ENCODE measurements at regions not wholly inside any gene's neighbourhood (a gene's known extent, or its start where the extent isn't known, plus 50 kb on each side); places are given as distances from the start of the nearest gene placed in this dataset.

GRCh38 chr18:47758000-47758399 lies 172.5 kb downstream of the SMAD2 start:
- no peaks in the 10 kb centered on the region for H3K36me3 ChIP-seq (ENCODE audit: control insufficient read depth, insufficient read depth, low read length)
- no TSS peak for BruUV-seq (replicated peaks)
- H3K4me3 ChIP-seq (ENCODE audit: low read depth in 2 of 2, low read length in 2 of 2) = no peak overlapping the region
- peak; percentile 29; the same call in 1 of the 2 replicates for TF ChIP-seq CTCF (IDR thresholded peaks at IDR 0.05)
- TF ChIP-seq REST (IDR thresholded peaks at IDR 0.05; ENCODE audit: insufficient read depth in 1 of 2, low read depth in 2 of 2, low read length in 1 of 2) = no peak
- no peak overlapping the region for H3K27ac ChIP-seq (ENCODE audit: low read length)
- intact Hi-C loops (cut with micrococcal nuclease; ENCODE audit: unreplicated experiment) (no loop called here), in situ Hi-C loops (cut with HindIII; ENCODE audit: low pct_unique_long_range_greater_than_20kb, low sequenced_read_pairs) (no loop called here)
- no peaks in the 10 kb centered on the region for H3K9me3 ChIP-seq (ENCODE audit: control insufficient read depth, insufficient read depth, low read depth, low read length)
- no peak for ATAC-seq
- H3K4me1 ChIP-seq (ENCODE audit: control insufficient read depth, insufficient read depth, low read length) = no peaks in the 10 kb centered on the region
- ChIA-PET CTCF (no interaction called here), POLR2A (no interaction called here)
- no peak for DNase-seq (ENCODE audit: low read depth, low spot score)
- H3K27me3 ChIP-seq (ENCODE audit: control insufficient read depth, insufficient read depth, low read length) = no peaks in the 10 kb centered on the region; the same call in 1 of the 2 replicates

DNA sequence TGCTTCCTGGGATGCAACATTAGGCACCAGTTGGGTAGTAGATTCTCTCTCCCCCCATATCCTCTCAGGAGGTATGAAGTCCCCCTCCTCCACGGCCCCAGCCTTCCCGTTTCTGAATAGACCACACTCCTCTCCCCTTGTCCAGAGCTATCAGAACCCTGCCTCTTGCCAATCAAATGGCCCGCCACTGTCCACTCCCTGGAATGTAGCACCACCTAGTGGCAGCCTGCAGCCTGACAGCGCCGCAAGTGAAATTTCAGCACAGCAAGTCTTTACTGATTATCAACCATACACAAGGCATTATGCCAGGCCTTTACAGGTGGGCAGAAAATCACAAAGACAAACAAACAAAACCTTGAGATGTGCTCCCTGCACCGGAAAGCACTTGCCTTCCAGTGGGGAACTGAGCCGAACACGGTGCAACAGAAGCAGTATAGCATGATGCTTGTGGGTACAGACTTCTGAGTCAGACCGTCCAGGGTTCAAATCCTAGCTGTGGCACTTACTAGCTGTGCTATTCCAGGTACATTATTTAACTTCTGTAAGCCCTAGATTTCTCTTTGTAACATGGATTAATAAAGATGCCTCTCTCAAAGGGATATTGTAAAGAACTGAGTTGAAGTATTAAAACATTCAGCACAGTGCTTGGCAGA lies 174.0 kb downstream of the SMAD2 start:
- H3K36me3 ChIP-seq (ENCODE audit: control insufficient read depth, insufficient read depth, low read length) = no peaks in the 10 kb centered on the region
- CTCF ChIA-PET = no interaction called here
- intact Hi-C loops (cut with micrococcal nuclease; ENCODE audit: unreplicated experiment) = no loop called here
- ATAC-seq (peak; percentile 84), DNase-seq (ENCODE audit: low read depth, low spot score) (no peak)
- peak; percentile 83 for TF ChIP-seq CTCF (IDR thresholded peaks at IDR 0.05)
- TF ChIP-seq TCF7L2 (IDR thresholded peaks at IDR 0.05; ENCODE audit: low read depth, low read length) = no peak
- TF ChIP-seq REST (IDR thresholded peaks at IDR 0.05; ENCODE audit: insufficient read depth in 1 of 2, low read depth in 2 of 2, low read length in 1 of 2) = no peak
- no peak overlapping the region for H3K4me3 ChIP-seq (ENCODE audit: low read depth in 2 of 2, low read length in 2 of 2)
- no peaks in the 10 kb centered on the region for H3K9me3 ChIP-seq (ENCODE audit: control insufficient read depth, insufficient read depth, low read depth, low read length)
- POLR2A ChIA-PET = no interaction called here
- H3K27me3 ChIP-seq (ENCODE audit: control insufficient read depth, insufficient read depth, low read length) = no peaks in the 10 kb centered on the region; the same call in 1 of the 2 replicates
- no TSS peak for BruUV-seq (replicated peaks)
- H3K27ac ChIP-seq (ENCODE audit: low read length) = no peak overlapping the region
- in situ Hi-C loops (cut with HindIII; ENCODE audit: low pct_unique_long_range_greater_than_20kb, low sequenced_read_pairs) = no loop called here
- H3K4me1 ChIP-seq (ENCODE audit: control insufficient read depth, insufficient read depth, low read length) = no peaks in the 10 kb centered on the region

Measured in Panc1 (cell line).